GM13977 (cell line): ENCODE measurements at regions not wholly inside any gene's neighbourhood (a gene's known extent, or its start where the extent isn't known, plus 50 kb on each side); places are given as distances from the start of the nearest gene placed in this dataset.

Experiments
- DNase-seq: peaks from one replicate; pipeline ENCODE4 v3.0.0; 2012; ENCODE audit warnings: low spot score
- CTCF ChIP-seq: IDR thresholded peaks from 2 replicates; pipeline ENCODE4 v1.5.1; 2012; ENCODE audit warnings: mild to moderate bottlenecking, control low read depth; ENCODE audit not compliant: insufficient read depth; ENCODE audit errors: extremely low read depth, missing control alignments
- in situ Hi-C: fragments of 300-500 bp; cut with MboI; formaldehyde crosslinking; loops from one replicate; pipeline ENCODE4 v1.12.0; 2022; ENCODE audit warnings: low sequenced_read_pairs, low pct_unique_long_range_greater_than_20kb, mixed read lengths, inconsistent platforms; ENCODE audit not compliant: unreplicated experiment

- no peak for DNase-seq
- in situ Hi-C loops = no loop called here
- no peak for TF ChIP-seq CTCF
These were observed 277.9 kb downstream of the GAS1 start for GRCh38 chr9:86669422-86669821.

GRCh38 chr9:86668488-86668887, 278.8 kb downstream of the GAS1 start:
- TF ChIP-seq CTCF = no peak
- in situ Hi-C loops = no loop called here
- no peak for DNase-seq

GRCh38 chr9:86667307-86667706, 280.0 kb downstream of the GAS1 start:
- in situ Hi-C loops = no loop called here
- no peak for DNase-seq
- TF ChIP-seq CTCF = no peak

GRCh38 chr9:86665416-86665815, 281.9 kb downstream of the GAS1 start:
- in situ Hi-C loops = no loop called here
- no peak for DNase-seq
- TF ChIP-seq CTCF = no peak

GRCh38 chr9:86664603-86665002, 282.7 kb downstream of the GAS1 start:
- TF ChIP-seq CTCF = no peak
- no peak for DNase-seq
- in situ Hi-C loops = no loop called here

- in situ Hi-C loops = no loop called here
- TF ChIP-seq CTCF = no peak
- DNase-seq = no peak
These were observed 283.4 kb downstream of the GAS1 start for GRCh38 chr9:86663905-86664304.

GRCh38 chr9:86662890-86663468, 284.3 kb downstream of the GAS1 start:
- in situ Hi-C loops = no loop called here
- no peak for TF ChIP-seq CTCF
- DNase-seq = no peak
